ENCODE measurements at regions not wholly inside any gene's neighbourhood (a gene's known extent, or its start where the extent isn't known, plus 50 kb on each side); places are given as distances from the start of the nearest gene placed in this dataset.
"Not testable (repeated sequence)": the region's sequence is repeated elsewhere in the genome, so short reads cannot be mapped to it uniquely, and the experiment has no call there.

DNA sequence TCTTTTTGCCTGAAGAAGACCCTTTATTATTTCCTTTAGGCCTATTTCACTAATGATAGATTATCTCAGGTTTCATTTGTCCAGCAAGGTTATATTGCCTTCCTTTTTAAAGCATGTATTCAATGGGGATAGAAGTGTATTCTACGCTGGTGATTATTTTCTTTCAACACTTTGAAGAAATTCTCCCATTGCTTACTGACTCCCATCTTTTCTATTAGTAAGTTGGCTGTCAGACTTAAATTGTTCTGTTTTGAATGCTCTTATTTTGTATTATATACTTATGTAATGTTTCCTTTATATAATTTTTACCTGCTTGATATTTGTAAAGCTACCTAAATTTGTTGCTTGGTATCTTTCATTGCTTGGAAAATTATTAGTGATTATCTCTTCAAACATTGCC is 445.1 kb upstream of the RASGRP1 start:
- DNase-seq (ENCODE audit: low spot score): no peak
- TF ChIP-seq, protein P1, sequence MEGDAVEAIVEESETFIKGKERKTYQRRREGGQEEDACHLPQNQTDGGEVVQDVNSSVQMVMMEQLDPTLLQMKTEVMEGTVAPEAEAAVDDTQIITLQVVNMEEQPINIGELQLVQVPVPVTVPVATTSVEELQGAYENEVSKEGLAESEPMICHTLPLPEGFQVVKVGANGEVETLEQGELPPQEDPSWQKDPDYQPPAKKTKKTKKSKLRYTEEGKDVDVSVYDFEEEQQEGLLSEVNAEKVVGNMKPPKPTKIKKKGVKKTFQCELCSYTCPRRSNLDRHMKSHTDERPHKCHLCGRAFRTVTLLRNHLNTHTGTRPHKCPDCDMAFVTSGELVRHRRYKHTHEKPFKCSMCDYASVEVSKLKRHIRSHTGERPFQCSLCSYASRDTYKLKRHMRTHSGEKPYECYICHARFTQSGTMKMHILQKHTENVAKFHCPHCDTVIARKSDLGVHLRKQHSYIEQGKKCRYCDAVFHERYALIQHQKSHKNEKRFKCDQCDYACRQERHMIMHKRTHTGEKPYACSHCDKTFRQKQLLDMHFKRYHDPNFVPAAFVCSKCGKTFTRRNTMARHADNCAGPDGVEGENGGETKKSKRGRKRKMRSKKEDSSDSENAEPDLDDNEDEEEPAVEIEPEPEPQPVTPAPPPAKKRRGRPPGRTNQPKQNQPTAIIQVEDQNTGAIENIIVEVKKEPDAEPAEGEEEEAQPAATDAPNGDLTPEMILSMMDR (conservative IDR thresholded peaks at IDR 0.05; ENCODE audit: low read depth): no peak
- ChIA-PET POLR2A (ENCODE audit: low non-redundant PET) (no interaction called here), CTCF (interaction anchor here (0.6 kb wide), 1 partner anchor 23 kb away, joined by 5 read pairs; no protein-coding TSS in a partner anchor)
- no peak overlapping the region for H3K27ac ChIP-seq

DNA sequence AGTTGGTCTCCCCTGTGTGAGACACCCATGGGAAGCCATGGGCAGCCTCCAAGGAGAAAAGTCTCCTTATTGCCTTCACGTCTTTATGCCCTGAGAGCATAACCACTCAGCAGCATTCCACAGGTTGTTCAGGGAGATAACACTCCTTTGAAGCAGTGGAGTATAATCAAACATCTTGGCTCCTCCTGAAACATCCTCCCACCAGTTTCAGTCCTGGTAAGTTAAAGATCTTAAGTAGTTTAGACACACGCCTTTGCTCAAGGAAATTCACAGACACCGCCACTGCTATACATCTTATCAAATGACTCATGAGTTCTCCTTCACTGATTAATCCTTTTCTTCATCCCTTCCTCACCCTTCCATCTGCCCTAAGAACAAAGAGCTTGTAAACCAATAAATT is 446.5 kb upstream of the RASGRP1 start:
- POLR2A ChIA-PET (ENCODE audit: low non-redundant PET); DNase-seq (ENCODE audit: low spot score); H3K27ac ChIP-seq: not testable (repeated sequence)
- CTCF ChIA-PET: interaction anchor here (0.7 kb wide), 2 partner anchors 21 to 50 kb away, joined by 3 to 4 read pairs; no protein-coding TSS in a partner anchor

DNA sequence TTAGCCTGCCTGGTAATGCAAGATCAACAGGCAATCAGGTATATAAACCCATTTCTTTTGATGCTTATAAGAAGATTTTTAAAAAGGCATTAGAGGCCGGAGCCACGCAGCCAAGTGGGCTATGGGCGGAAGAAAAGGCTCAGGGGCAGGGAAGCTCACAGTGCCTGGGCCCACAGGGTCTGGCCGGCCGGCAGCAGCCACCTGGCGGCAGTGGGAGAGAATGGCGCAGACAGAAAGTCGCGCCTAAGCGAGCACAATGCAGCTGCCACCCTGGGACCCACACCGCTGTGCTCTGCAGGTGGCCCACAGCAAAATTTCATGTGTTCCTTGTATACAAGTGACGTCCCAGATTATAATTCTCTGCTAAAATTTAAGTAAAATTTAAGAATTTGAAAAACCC is 448.6 kb upstream of the RASGRP1 start:
- TF ChIP-seq, protein P1 (conservative IDR thresholded peaks at IDR 0.05; ENCODE audit: low read depth): no peak
- CTCF ChIA-PET: interaction anchor here (0.7 kb wide), 1 partner anchor 450 kb away, joined by 3 read pairs; no protein-coding TSS in a partner anchor
- POLR2A ChIA-PET (ENCODE audit: low non-redundant PET): no interaction called here
- H3K27ac ChIP-seq: no peak overlapping the region
- no peak for DNase-seq (ENCODE audit: low spot score)

DNA sequence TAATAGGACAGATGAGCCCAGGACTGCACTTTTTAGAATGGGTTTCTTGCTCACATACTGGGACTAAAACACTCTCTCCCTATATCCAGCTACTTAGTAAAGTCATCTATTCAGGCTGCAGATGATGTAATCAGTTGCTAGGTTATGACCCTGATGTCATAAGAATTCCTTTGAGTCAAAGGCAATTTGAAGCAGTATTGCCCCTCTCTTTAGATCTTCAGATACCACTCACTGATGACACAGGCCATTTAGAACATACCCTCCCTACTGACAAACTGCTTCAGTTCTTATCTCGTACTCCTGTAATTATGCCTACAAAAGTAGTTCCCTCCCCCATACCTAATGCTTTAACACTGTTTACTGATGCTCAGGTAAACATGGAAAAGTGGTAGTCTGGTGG is 450.1 kb upstream of the RASGRP1 start:
- POLR2A ChIA-PET (ENCODE audit: low non-redundant PET): no interaction called here
- DNase-seq (ENCODE audit: low spot score): no peak

DNA sequence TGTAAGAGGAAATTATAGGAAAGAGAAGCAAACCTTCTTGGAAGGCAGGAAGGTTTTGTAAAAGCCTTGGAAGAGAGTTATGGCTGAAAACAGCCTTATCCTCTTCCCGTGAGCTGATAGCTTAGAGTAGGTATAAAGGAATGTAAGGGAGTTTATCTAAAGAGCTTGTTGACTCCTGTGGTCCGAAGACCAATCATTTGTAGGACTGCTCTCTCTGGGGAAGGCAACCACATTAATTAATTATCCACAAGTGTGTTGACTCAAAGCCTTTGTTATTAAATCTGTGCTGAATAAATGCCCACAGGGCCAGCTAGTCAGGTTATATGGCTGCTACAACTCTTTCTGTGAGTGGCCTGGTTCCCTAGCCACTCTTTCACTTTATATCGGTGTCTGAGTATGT is 452.1 kb upstream of the RASGRP1 start:
- DNase-seq (ENCODE audit: low spot score): no peak
- TF ChIP-seq, protein P1 (conservative IDR thresholded peaks at IDR 0.05; ENCODE audit: low read depth): no peak
- CTCF ChIA-PET: no interaction called here
- H3K27ac ChIP-seq: no peak overlapping the region
- POLR2A ChIA-PET (ENCODE audit: low non-redundant PET): no interaction called here

More for the DNA sequence above, 450.1 kb upstream of the RASGRP1 start:
- CTCF ChIA-PET: no interaction called here
- H3K27ac ChIP-seq: no peak overlapping the region
- TF ChIP-seq, protein P1 (conservative IDR thresholded peaks at IDR 0.05; ENCODE audit: low read depth): no peak

DNA sequence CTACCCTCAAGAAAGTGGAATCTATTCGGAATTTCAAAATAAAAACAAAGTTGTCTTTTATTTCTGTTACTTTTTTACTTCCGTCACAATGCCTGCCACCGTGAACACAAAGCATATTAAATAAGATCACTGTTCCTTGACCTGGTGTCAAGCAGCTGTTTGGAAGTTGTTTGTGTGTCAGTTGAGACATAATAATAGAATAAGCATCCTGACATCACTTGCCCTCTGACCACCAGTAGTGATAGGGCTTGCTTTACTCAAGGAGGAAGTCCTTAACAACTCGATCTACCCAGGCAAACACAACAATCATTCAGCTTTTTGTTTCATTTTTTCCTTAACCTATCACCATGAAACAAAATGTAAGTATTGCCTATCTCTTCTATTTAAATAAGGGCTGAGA is 454.4 kb upstream of the RASGRP1 start:
- CTCF ChIA-PET: no interaction called here
- DNase-seq (ENCODE audit: low spot score): no peak
- H3K27ac ChIP-seq: no peak overlapping the region
- POLR2A ChIA-PET (ENCODE audit: low non-redundant PET): no interaction called here
- TF ChIP-seq, protein P1 (conservative IDR thresholded peaks at IDR 0.05; ENCODE audit: low read depth): no peak

DNA sequence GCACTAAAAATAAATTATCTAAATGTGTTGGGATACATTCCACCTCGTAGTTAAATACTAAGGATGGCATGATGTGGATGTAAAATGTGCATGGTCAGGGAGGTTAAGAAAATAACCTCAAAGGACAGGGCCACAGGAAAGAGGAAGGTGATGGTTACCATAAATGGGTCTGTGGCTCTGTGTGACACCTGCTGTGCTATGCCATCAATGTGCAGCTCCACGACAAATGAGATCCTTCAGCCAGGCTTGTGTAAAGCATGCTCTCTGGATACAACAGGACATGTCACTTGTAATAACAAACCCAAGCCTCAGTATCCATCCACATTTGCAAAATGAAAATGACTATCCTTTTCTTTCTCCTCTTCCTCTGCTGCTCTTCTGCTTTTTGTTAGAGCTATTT is 456.7 kb upstream of the RASGRP1 start:
- TF ChIP-seq, protein P1 (conservative IDR thresholded peaks at IDR 0.05; ENCODE audit: low read depth): no peak
- H3K27ac ChIP-seq: no peak overlapping the region
- POLR2A ChIA-PET (ENCODE audit: low non-redundant PET): no interaction called here
- CTCF ChIA-PET: interaction anchor here (0.6 kb wide), 1 partner anchor 49 kb away, joined by 3 read pairs; no protein-coding TSS in a partner anchor
- DNase-seq (ENCODE audit: low spot score): no peak

All from RWPE1 (cell line).